ENCODE measurements at regions not wholly inside any gene's neighbourhood (a gene's known extent, or its start where the extent isn't known, plus 50 kb on each side); places are given as distances from the start of the nearest gene placed in this dataset.

DNA sequence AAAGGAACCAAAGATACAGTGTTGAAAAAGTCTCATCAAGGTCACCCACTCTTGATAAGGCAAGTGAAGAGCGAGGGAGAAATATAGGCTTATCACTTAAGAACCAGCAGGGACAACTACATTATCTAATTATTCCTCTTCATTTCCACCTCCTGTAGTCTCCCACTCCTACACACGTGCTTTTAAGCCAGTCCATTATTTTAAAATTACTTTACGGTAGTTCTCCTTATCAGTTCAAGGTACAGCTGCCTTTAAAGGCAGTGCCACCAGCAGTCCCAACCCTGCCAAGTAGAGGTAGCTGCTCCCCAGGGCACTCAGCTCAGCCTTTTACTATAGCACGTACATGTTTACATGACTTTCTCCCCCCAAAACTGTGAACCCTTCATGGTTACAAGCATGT is 161.5 kb upstream of the BLID start:
- no peak for ATAC-seq
- Histone ChIP-seq H3K9me3 (no peaks in the 10 kb centered on the region), H3K4me3 (no peak overlapping the region), H3K27ac (no peak overlapping the region), H3K36me3 (no peaks in the 10 kb centered on the region), H3K27me3 (no peaks in the 10 kb centered on the region), H3K4me1 (peaks cover 0 to 8% (median 0%) of the 10 kb centered on the region in 3 donors)
- TF ChIP-seq POLR2A (IDR thresholded peaks at IDR 0.05) (no peak), EP300 (IDR thresholded peaks at IDR 0.05) (no peak), CTCF (IDR thresholded peaks at IDR 0.05) (no peak), POLR2AphosphoS5 (IDR thresholded peaks at IDR 0.05) (no peak)
- 78 to 82% methylated on average over 4 of the region's 4 CpGs for WGBS, 2 donors (ENCODE audit: low coverage in 1 of 2)

DNA sequence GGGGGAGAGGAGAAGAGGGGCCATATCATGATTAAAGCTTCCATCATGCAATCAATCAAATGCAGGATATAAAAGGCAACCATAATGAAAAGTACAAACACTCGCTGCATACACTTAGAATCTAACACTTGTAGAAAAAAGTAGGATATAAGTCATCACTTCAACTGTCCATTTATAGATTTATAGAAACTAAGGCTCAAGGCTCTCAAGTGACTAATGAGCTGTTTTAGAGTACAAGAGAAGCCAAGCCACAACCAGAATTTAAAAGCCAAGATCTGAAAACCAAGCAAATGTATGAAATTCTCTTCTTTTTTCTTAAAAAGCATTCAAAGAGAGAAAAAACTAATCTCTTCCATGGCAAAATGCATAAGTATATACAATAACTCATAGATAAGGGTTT is 160.2 kb upstream of the BLID start:
- Histone ChIP-seq H3K27ac (no peak overlapping the region), H3K4me1 (peaks cover 0 to 8% (median 0%) of the 10 kb centered on the region in 3 donors), H3K36me3 (no peaks in the 10 kb centered on the region), H3K27me3 (no peaks in the 10 kb centered on the region), H3K4me3 (no peak overlapping the region), H3K9me3 (no peaks in the 10 kb centered on the region)
- no peak for ATAC-seq
- TF ChIP-seq CTCF (IDR thresholded peaks at IDR 0.05) = no peak
- no peak for TF ChIP-seq POLR2A (IDR thresholded peaks at IDR 0.05)
- TF ChIP-seq EP300 (IDR thresholded peaks at IDR 0.05) = no peak
- WGBS, 2 donors (ENCODE audit: low coverage in 1 of 2) = 89% methylated on average over 1 of the region's 1 CpG

DNA sequence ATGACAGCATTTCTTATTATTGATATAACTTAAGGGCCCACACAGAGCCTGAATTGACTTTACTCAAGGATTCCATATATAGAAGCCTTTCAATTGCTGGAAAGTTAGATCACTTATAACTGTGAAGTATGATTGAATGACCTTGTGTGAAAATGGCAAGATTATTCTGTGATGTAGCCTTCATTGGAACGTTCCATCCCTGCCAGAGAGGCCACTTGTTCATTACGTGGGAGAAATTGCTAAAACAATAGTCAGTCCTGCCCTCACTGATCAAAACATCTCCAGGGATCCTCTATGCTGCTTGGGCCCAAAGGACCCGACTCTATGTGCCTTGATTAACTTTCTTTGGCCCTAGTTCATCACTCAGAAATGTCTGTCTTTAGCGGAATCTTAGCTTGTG is 159.5 kb upstream of the BLID start:
- TF ChIP-seq EP300 (IDR thresholded peaks at IDR 0.05) (no peak), POLR2A (IDR thresholded peaks at IDR 0.05) (no peak), POLR2AphosphoS5 (IDR thresholded peaks at IDR 0.05) (no peak), CTCF (IDR thresholded peaks at IDR 0.05) (no peak)
- no peak for ATAC-seq
- no peak overlapping the region for H3K27ac ChIP-seq
- H3K36me3 ChIP-seq = no peaks in the 10 kb centered on the region
- WGBS, 2 donors (ENCODE audit: low coverage in 1 of 2) = 39% methylated on average over 3 to 4 of the region's 4 CpGs
- no peak overlapping the region for H3K4me3 ChIP-seq
- H3K27me3 ChIP-seq = no peaks in the 10 kb centered on the region
- peaks cover 0 to 8% (median 0%) of the 10 kb centered on the region in 3 donors for H3K4me1 ChIP-seq
- H3K9me3 ChIP-seq = no peaks in the 10 kb centered on the region

DNA sequence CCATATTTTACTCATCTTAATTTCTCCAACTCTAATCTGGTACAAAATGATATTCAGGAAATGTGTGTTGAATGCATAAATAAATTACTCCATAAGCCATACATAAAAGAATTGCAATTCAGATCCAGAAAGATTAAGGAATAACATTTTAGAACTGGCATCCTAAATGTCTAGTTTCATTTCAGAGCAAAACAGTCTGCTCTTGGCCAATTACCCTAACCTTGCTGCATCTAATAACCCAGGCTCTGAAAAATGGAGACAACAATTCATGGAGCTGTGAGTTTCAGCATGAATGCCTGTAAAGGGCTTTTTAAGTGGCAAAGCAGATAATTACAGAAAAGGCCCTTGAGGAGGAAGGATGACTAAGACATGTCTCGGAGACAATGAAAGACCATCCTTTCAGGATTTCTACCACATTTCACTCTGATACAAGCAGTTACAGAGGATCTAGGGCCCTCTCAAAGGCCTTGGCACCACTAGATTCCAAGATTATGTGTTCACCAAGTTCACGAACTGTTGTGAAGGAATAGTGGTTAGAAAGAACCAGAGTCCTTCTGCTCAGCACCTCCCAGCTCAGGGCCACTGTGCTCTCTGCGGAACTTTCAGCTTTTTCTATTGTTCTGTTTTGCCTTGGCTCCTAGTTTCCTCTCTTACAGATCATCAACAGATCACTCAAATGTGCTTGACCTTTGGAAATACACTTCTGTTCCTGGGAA is 157.6 kb upstream of the BLID start:
- H3K27me3 ChIP-seq = no peaks in the 10 kb centered on the region
- TF ChIP-seq EP300 (IDR thresholded peaks at IDR 0.05) (no peak), CTCF (IDR thresholded peaks at IDR 0.05) (no peak), POLR2AphosphoS5 (IDR thresholded peaks at IDR 0.05) (no peak), POLR2A (IDR thresholded peaks at IDR 0.05) (no peak)
- H3K27ac ChIP-seq = no peak overlapping the region
- peaks cover 0 to 8% (median 0%) of the 10 kb centered on the region in 3 donors for H3K4me1 ChIP-seq
- no peak overlapping the region for H3K4me3 ChIP-seq
- no peak for ATAC-seq
- WGBS, 2 donors (ENCODE audit: low coverage in 1 of 2) = 67 to 70% methylated on average over 3 of the region's 3 CpGs
- H3K9me3 ChIP-seq = no peaks in the 10 kb centered on the region
- no peaks in the 10 kb centered on the region for H3K36me3 ChIP-seq

GRCh38 chr11:122271745-122272144 is 155.7 kb upstream of the BLID start:
- no peak overlapping the region for H3K27ac ChIP-seq
- no peaks in the 10 kb centered on the region for H3K36me3 ChIP-seq
- no peaks in the 10 kb centered on the region for H3K27me3 ChIP-seq
- ATAC-seq = no peak
- no peaks in the 10 kb centered on the region for H3K9me3 ChIP-seq
- no peak overlapping the region for H3K4me3 ChIP-seq
- H3K4me1 ChIP-seq = peaks cover 0 to 12% (median 0%) of the 10 kb centered on the region in 3 donors
- TF ChIP-seq EP300 (IDR thresholded peaks at IDR 0.05) (no peak), POLR2AphosphoS5 (IDR thresholded peaks at IDR 0.05) (no peak), POLR2A (IDR thresholded peaks at IDR 0.05) (no peak), CTCF (IDR thresholded peaks at IDR 0.05) (no peak)
- WGBS, 2 donors (ENCODE audit: low coverage in 1 of 2) = 88 to 89% methylated on average over 4 of the region's 4 CpGs
